Fibroblast of lung (primary cell): ENCODE measurements at regions not wholly inside any gene's neighbourhood (a gene's known extent, or its start where the extent isn't known, plus 50 kb on each side); places are given as distances from the start of the nearest gene placed in this dataset.

Source experiments
- DNase-seq, 2 donors: peaks; one replicate each; pipeline versions ENCODE4 v3.0.0 to v3.0.0-alpha.2; 2010; ENCODE audit warnings: low read depth in 2 of 2
- H2AFZ ChIP-seq: 2 replicates; pipeline ENCODE4 v1.5.1; 2012; ENCODE audit warnings: low read length, control low read depth, inconsistent platforms
- H3K27ac ChIP-seq: 2 replicates; pipeline ENCODE4 v1.5.1; 2011; ENCODE audit warnings: low read length, control low read depth; ENCODE audit not compliant: insufficient read depth
- H3K27me3 ChIP-seq: 2 replicates; pipeline ENCODE4 v1.5.1; 2011; ENCODE audit warnings: mild to moderate bottlenecking, low read length; ENCODE audit not compliant: control insufficient read depth, insufficient read depth
- H3K36me3 ChIP-seq: 2 replicates; pipeline ENCODE4 v1.5.1; 2011; ENCODE audit warnings: low read length; ENCODE audit not compliant: control insufficient read depth, insufficient read depth
- H3K4me1 ChIP-seq: 2 replicates; pipeline ENCODE4 v1.5.1; 2011; ENCODE audit warnings: low read length; ENCODE audit not compliant: control insufficient read depth, insufficient read depth; ENCODE audit errors: extremely low read depth
- H3K4me2 ChIP-seq: 2 replicates; pipeline ENCODE4 v1.5.1; 2011; ENCODE audit warnings: low read length, control low read depth; ENCODE audit not compliant: insufficient read depth; ENCODE audit errors: extremely low read depth
- H3K4me3 ChIP-seq, 4 experiments: fragments of 200-600 bp in 1 of 4; sonication (generic) in 1 of 4; replicated peaks in 1 of 4; 2 replicates each; pipeline ENCODE4 v1.5.1; 2011 to 2016; ENCODE audit warnings: low read length in 4 of 4, low read depth in 3 of 4, mild to moderate bottlenecking in 3 of 4, control low read depth in 2 of 4, inconsistent platforms in 1 of 4, mixed read lengths in 1 of 4; ENCODE audit not compliant: insufficient read depth in 1 of 4; ENCODE audit errors: control extremely low read depth in 1 of 4
- H3K79me2 ChIP-seq: 2 replicates; pipeline ENCODE4 v1.5.1; 2012; ENCODE audit warnings: mild to moderate bottlenecking, low read length, inconsistent platforms; ENCODE audit not compliant: control insufficient read depth, insufficient read depth
- H3K9ac ChIP-seq: 2 replicates; pipeline ENCODE4 v1.5.1; 2011; ENCODE audit warnings: mild to moderate bottlenecking, low read length, control low read depth; ENCODE audit not compliant: insufficient read depth
- H3K9me3 ChIP-seq: 2 replicates; pipeline ENCODE4 v1.5.1; 2012; ENCODE audit warnings: low read depth, low read length; ENCODE audit not compliant: control insufficient read depth, insufficient read depth
- H4K20me1 ChIP-seq: 2 replicates; pipeline ENCODE4 v1.5.1; 2011; ENCODE audit warnings: low read length; ENCODE audit not compliant: control insufficient read depth, insufficient read depth; ENCODE audit errors: extremely low read depth
- EZH2 ChIP-seq: IDR thresholded peaks from 2 replicates; pipeline ENCODE4 v1.5.1; 2012; ENCODE audit warnings: low read length, control low read depth, mild to moderate bottlenecking; ENCODE audit errors: missing control alignments
- TF ChIP-seq, protein P1 (sequence below), 2 donors: IDR thresholded peaks in 1 of 2; conservative IDR thresholded peaks in 1 of 2; 1 replicate in 1 of 2; 2 replicates in 1 of 2; pipeline ENCODE4 v1.5.1; 2011 to 2012; ENCODE audit warnings: low read length in 2 of 2, control low read depth in 1 of 2, inconsistent platforms in 1 of 2, low read depth in 1 of 2, mild to moderate bottlenecking in 1 of 2

DNA sequence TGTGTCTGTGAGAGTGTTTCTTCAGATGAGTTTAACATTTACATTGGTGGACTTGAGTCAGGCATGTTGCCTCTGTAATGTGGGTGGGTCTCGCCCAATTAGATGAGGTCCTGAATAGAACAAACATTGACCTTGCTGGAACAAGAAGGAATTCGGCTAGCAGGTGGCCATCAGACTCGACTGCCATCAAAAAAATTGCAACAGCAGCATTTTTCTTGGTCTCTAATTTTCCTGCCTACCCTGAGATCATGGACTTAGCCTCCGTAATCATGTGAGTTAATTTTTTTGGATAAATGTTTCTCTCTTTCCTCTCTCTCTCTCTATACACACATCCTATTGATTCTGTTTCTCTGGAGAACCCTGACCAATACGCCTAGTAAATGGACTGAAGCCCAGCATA, 83.8 kb upstream of the ST6GAL2 start:
- H3K4me3 ChIP-seq = no peak overlapping the region
- H2AFZ ChIP-seq = no peak overlapping the region
- H3K36me3 ChIP-seq = no peaks in the 10 kb centered on the region
- H3K9ac ChIP-seq = no peak overlapping the region
- TF ChIP-seq, protein P1, sequence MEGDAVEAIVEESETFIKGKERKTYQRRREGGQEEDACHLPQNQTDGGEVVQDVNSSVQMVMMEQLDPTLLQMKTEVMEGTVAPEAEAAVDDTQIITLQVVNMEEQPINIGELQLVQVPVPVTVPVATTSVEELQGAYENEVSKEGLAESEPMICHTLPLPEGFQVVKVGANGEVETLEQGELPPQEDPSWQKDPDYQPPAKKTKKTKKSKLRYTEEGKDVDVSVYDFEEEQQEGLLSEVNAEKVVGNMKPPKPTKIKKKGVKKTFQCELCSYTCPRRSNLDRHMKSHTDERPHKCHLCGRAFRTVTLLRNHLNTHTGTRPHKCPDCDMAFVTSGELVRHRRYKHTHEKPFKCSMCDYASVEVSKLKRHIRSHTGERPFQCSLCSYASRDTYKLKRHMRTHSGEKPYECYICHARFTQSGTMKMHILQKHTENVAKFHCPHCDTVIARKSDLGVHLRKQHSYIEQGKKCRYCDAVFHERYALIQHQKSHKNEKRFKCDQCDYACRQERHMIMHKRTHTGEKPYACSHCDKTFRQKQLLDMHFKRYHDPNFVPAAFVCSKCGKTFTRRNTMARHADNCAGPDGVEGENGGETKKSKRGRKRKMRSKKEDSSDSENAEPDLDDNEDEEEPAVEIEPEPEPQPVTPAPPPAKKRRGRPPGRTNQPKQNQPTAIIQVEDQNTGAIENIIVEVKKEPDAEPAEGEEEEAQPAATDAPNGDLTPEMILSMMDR (conservative IDR thresholded peaks at IDR 0.05 in 1 of 2, IDR thresholded peaks at IDR 0.05 in 1 of 2; ENCODE audit: low read depth in 1 of 2, low read length in 2 of 2) = no peak
- TF ChIP-seq EZH2 = no peak
- DNase-seq = no peak
- H3K27me3 ChIP-seq = no peaks in the 10 kb centered on the region
- no peak overlapping the region for H3K4me2 ChIP-seq
- no peaks in the 10 kb centered on the region for H3K9me3 ChIP-seq
- no peaks in the 10 kb centered on the region for H3K79me2 ChIP-seq
- no peak overlapping the region for H3K27ac ChIP-seq
- no peaks in the 10 kb centered on the region for H4K20me1 ChIP-seq
- no peaks in the 10 kb centered on the region for H3K4me1 ChIP-seq

DNA sequence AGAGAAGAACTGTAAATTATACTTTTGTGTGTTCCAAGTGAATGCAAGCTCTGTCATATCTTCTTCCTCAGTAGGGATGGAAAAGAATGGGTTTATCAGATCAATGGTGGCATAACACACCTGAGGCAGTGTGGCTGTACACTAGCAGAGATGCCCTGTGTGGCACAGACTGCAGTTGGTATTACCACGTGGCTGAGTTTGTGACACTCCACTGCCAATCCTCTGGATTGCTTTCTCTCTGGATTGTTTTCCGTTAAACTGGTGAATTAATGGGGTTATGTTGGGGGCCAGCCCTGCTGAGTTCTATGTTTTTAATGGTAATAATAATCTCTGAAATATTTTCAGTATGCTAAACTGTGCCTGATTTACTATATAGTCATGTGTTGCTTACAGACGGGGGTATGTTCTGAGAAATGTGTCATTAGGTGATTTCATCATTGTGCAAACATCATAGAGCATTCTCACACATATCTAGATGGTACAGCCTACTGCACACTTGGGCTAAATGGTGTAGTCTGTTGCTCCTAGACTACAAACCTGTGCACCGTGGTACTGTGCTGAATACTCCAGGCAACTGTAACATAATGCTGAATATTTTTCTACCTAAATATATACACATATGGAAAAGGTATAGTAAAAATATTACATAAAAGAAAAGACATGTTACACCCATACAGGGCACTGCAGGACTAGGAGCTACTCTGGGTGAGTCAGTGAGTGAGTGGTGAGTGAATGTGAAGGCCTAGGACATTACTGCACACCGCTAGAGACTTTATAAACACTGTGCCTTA, 84.7 kb upstream of the ST6GAL2 start:
- Histone ChIP-seq H3K4me3 (no peak overlapping the region), H3K27ac (peak overlapping the region; percentile 46), H3K4me2 (no peak overlapping the region), H2AFZ (no peak overlapping the region), H4K20me1 (no peaks in the 10 kb centered on the region), H3K36me3 (no peaks in the 10 kb centered on the region), H3K9ac (no peak overlapping the region), H3K9me3 (no peaks in the 10 kb centered on the region), H3K27me3 (no peaks in the 10 kb centered on the region), H3K4me1 (no peaks in the 10 kb centered on the region), H3K79me2 (no peaks in the 10 kb centered on the region)
- TF ChIP-seq EZH2 = no peak
- TF ChIP-seq, protein P1 (conservative IDR thresholded peaks at IDR 0.05 in 1 of 2, IDR thresholded peaks at IDR 0.05 in 1 of 2; ENCODE audit: low read depth in 1 of 2, low read length in 2 of 2) = no peak
- DNase-seq = peak; percentile 45 to 56

DNA sequence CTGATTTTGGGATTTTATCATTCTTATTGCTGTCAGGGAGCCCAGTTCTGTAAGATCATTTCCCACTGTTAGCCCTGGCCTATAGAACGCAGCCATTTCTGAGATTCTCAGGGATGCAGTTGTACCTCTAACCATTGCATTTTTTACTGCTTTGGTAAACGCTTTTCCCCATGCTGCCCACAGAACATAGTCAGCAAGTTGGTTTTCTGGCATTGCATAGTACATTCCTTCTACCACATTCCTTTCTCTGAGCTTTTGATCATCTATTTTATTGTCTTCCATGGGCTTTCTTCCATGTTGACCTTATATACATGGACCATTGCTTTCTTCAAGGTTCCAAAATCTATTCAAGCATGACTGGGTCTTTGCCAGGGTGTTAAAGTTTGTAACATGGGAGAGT, 86.8 kb upstream of the ST6GAL2 start:
- H2AFZ ChIP-seq = no peak overlapping the region
- TF ChIP-seq, protein P1 (conservative IDR thresholded peaks at IDR 0.05 in 1 of 2, IDR thresholded peaks at IDR 0.05 in 1 of 2; ENCODE audit: low read depth in 1 of 2, low read length in 2 of 2) = no peak
- no peak for TF ChIP-seq EZH2
- H3K9ac ChIP-seq = no peak overlapping the region
- H3K9me3 ChIP-seq = no peaks in the 10 kb centered on the region
- no peak overlapping the region for H3K4me2 ChIP-seq
- H3K36me3 ChIP-seq = no peaks in the 10 kb centered on the region
- H3K27me3 ChIP-seq = no peaks in the 10 kb centered on the region
- DNase-seq = peak in 1 of 2 donors; percentile 71
- peaks cover 3% of the 10 kb centered on the region for H3K4me1 ChIP-seq
- H4K20me1 ChIP-seq = no peaks in the 10 kb centered on the region
- no peaks in the 10 kb centered on the region for H3K79me2 ChIP-seq
- H3K27ac ChIP-seq = no peak overlapping the region
- H3K4me3 ChIP-seq = no peak overlapping the region
